WTC11 (cell line): ENCODE measurements at regions not wholly inside any gene's neighbourhood (a gene's known extent, or its start where the extent isn't known, plus 50 kb on each side); places are given as distances from the start of the nearest gene placed in this dataset.

Source experiments
- ATAC-seq: fragments of 200-7000 bp; cut with Tn5 transposase; 2 replicates; pipeline ENCODE4 v1.10.0; 2021; ENCODE audit warnings: mild to moderate bottlenecking, moderate library complexity
- CTCF ChIA-PET: fragments of 300-600 bp; sonication (Branson Sonifier 250); formaldehyde crosslinking; loops from one replicate; lab custom pipeline; 2021; ENCODE audit warnings: antibody characterized with exemption; lab: Charles Lee
- POLR2A ChIA-PET: fragments of 350-600 bp; sonication (Branson Sonifier 250); formaldehyde crosslinking; loops from one replicate; lab custom pipeline; 2021; ENCODE audit warnings: antibody characterized with exemption; lab: Charles Lee
- DNase-seq: peaks from one replicate; pipeline ENCODE4 v3.0.0; 2021; ENCODE audit warnings: low spot score
- H3K27ac Mint-ChIP-seq: 2 replicates; pipeline ENCODE4 v1.8.0; 2021; ENCODE audit warnings: mixed read lengths
- H3K27me3 Mint-ChIP-seq: 2 replicates; pipeline ENCODE4 v1.8.0; 2021; ENCODE audit warnings: low read depth, mild to moderate bottlenecking, moderate library complexity, mixed read lengths
- H3K36me3 Mint-ChIP-seq: 2 replicates; pipeline ENCODE4 v1.8.0; 2021; ENCODE audit warnings: mixed read lengths
- H3K4me1 Mint-ChIP-seq: 2 replicates; pipeline ENCODE4 v1.8.0; 2022; ENCODE audit warnings: mixed read lengths
- H3K4me3 Mint-ChIP-seq: 2 replicates; pipeline ENCODE4 v1.8.0; 2021; ENCODE audit warnings: mild to moderate bottlenecking, moderate library complexity, mixed read lengths
- H3K9me3 Mint-ChIP-seq: 2 replicates; pipeline ENCODE4 v1.8.0; 2021; ENCODE audit warnings: mixed read lengths
- ATF1 ChIP-seq: sonication (generic); formaldehyde crosslinking; IDR thresholded peaks from 2 replicates; pipeline ENCODE4 v1.8.1; 2023; ENCODE audit warnings: mild to moderate bottlenecking, moderate library complexity, missing genetic modification reagents
- CBFB ChIP-seq: sonication (generic); formaldehyde crosslinking; IDR thresholded peaks from 2 replicates; pipeline ENCODE4 v1.8.1; 2022; ENCODE audit warnings: mild to moderate bottlenecking, low read depth, missing genetic modification reagents
- ESRRA ChIP-seq: sonication (generic); formaldehyde crosslinking; IDR thresholded peaks from 2 replicates; pipeline ENCODE4 v1.8.1; 2022; ENCODE audit warnings: mild to moderate bottlenecking, missing genetic modification reagents, borderline replicate concordance
- ETV6 ChIP-seq: sonication (generic); formaldehyde crosslinking; IDR thresholded peaks from 2 replicates; pipeline ENCODE4 v1.8.1; 2022; ENCODE audit warnings: mild to moderate bottlenecking, missing genetic modification reagents
- FOXJ3 ChIP-seq: sonication (generic); formaldehyde crosslinking; IDR thresholded peaks from 2 replicates; pipeline ENCODE4 v1.9.0; 2021; ENCODE audit warnings: missing genetic modification reagents, mild to moderate bottlenecking, borderline replicate concordance
- HMGA2 ChIP-seq: fragments of 250-450 bp; sonication (Bioruptor Pico); IDR thresholded peaks from 2 replicates; pipeline ENCODE4 v1.4.0; 2021; ENCODE audit warnings: mild to moderate bottlenecking, moderate library complexity
- IRF2 ChIP-seq: sonication (generic); formaldehyde crosslinking; IDR thresholded peaks from 2 replicates; pipeline ENCODE4 v1.8.0; 2022; ENCODE audit warnings: low read depth, missing genetic modification reagents, borderline replicate concordance
- JAZF1 ChIP-seq: fragments of 250-450 bp; sonication (Bioruptor Pico); IDR thresholded peaks from 2 replicates; pipeline ENCODE4 v1.9.0; 2021; ENCODE audit warnings: moderate library complexity, mild to moderate bottlenecking, inconsistent platforms
- MXD4 ChIP-seq: fragments of 250-450 bp; sonication (Bioruptor Pico); IDR thresholded peaks from 2 replicates; pipeline ENCODE4 v1.8.0; 2021; ENCODE audit warnings: mild to moderate bottlenecking, moderate library complexity, borderline replicate concordance
- NR3C1 ChIP-seq: sonication (generic); formaldehyde crosslinking; conservative IDR thresholded peaks from 2 replicates; pipeline ENCODE4 v1.8.1; 2023; ENCODE audit warnings: low read depth, mild to moderate bottlenecking, missing genetic modification reagents
- SMAD4 ChIP-seq: sonication (generic); formaldehyde crosslinking; IDR thresholded peaks from 2 replicates; pipeline ENCODE4 v1.8.0; 2022; ENCODE audit warnings: mild to moderate bottlenecking, missing genetic modification reagents
- SOX15 ChIP-seq: fragments of 250-450 bp; sonication (Bioruptor Pico); IDR thresholded peaks from 2 replicates; pipeline ENCODE4 v1.9.0; 2021; ENCODE audit warnings: mild to moderate bottlenecking
- TEAD4 ChIP-seq: sonication (generic); formaldehyde crosslinking; IDR thresholded peaks from 2 replicates; pipeline ENCODE4 v1.8.0; 2022; ENCODE audit warnings: mild to moderate bottlenecking, missing genetic modification reagents
- ZNF263 ChIP-seq: sonication (generic); formaldehyde crosslinking; IDR thresholded peaks from 2 replicates; pipeline ENCODE4 v1.8.1; 2022; ENCODE audit warnings: low read depth, mild to moderate bottlenecking, moderate library complexity, missing genetic modification reagents
- ZNF396 ChIP-seq: fragments of 250-450 bp; sonication (Bioruptor Pico); IDR thresholded peaks from 2 replicates; pipeline ENCODE4 v1.8.0; 2021; ENCODE audit warnings: mild to moderate bottlenecking, moderate library complexity, borderline replicate concordance
- ZNF671 ChIP-seq: fragments of 250-450 bp; sonication (Bioruptor Pico); IDR thresholded peaks from 2 replicates; pipeline ENCODE4 v1.8.0; 2021; ENCODE audit warnings: mild to moderate bottlenecking
- TF ChIP-seq, protein P1 (sequence below): sonication (generic); formaldehyde crosslinking; IDR thresholded peaks from 2 replicates; pipeline ENCODE4 v1.8.1; 2023; ENCODE audit warnings: mild to moderate bottlenecking, missing genetic modification reagents, borderline replicate concordance
- TF ChIP-seq, protein P2 (sequence below): sonication (generic); formaldehyde crosslinking; IDR thresholded peaks from 2 replicates; pipeline ENCODE4 v1.8.0; 2022; ENCODE audit warnings: mild to moderate bottlenecking, missing genetic modification reagents
- TF ChIP-seq, protein P3 (sequence below): sonication (generic); formaldehyde crosslinking; IDR thresholded peaks from 2 replicates; pipeline ENCODE4 v1.8.0; 2023; ENCODE audit warnings: missing genetic modification reagents, mild to moderate bottlenecking, borderline replicate concordance
- TF ChIP-seq, protein P4 (sequence below): sonication (generic); formaldehyde crosslinking; IDR thresholded peaks from 2 replicates; pipeline ENCODE4 v1.8.0; 2023; ENCODE audit warnings: mild to moderate bottlenecking, missing genetic modification reagents
- TF ChIP-seq, protein P5 (sequence below): fragments of 200-600 bp; IDR thresholded peaks from 2 replicates; pipeline ENCODE4 v1.8.0; 2022; ENCODE audit warnings: antibody characterized with exemption
- TF ChIP-seq, protein P6 (sequence below): sonication (generic); formaldehyde crosslinking; IDR thresholded peaks from 2 replicates; pipeline ENCODE4 v1.8.1; 2022; ENCODE audit warnings: low read depth, missing genetic modification reagents, borderline replicate concordance

DNA sequence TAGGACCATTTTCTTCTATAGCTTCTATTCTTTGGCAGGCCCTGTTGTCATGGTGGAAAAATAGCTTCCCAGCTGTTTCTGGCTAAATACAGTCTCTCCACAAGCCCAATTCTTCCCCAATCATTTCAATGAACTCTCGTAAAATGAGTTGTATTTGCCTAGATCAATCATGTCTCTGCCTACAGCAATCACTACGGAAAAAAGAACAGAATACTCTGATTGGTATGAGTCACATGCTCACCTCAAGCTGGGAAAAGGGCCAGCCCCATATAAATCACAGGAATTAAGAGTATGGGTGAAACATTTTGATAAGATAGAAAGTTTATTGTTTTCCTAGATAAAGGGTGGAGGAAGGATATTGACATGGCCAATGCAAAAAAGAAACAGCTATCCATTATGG, 711.4 kb downstream of the EFNA5 start:
- Mint-ChIP-seq H3K27me3 (no peaks in the 10 kb centered on the region), H3K4me1 (peaks cover 17% of the 10 kb centered on the region), H3K36me3 (peaks cover 13% of the 10 kb centered on the region), H3K9me3 (peaks cover 9% of the 10 kb centered on the region), H3K4me3 (no peak overlapping the region), H3K27ac (no peak overlapping the region)
- DNase-seq, result no peak
- TF ChIP-seq, protein P1, sequence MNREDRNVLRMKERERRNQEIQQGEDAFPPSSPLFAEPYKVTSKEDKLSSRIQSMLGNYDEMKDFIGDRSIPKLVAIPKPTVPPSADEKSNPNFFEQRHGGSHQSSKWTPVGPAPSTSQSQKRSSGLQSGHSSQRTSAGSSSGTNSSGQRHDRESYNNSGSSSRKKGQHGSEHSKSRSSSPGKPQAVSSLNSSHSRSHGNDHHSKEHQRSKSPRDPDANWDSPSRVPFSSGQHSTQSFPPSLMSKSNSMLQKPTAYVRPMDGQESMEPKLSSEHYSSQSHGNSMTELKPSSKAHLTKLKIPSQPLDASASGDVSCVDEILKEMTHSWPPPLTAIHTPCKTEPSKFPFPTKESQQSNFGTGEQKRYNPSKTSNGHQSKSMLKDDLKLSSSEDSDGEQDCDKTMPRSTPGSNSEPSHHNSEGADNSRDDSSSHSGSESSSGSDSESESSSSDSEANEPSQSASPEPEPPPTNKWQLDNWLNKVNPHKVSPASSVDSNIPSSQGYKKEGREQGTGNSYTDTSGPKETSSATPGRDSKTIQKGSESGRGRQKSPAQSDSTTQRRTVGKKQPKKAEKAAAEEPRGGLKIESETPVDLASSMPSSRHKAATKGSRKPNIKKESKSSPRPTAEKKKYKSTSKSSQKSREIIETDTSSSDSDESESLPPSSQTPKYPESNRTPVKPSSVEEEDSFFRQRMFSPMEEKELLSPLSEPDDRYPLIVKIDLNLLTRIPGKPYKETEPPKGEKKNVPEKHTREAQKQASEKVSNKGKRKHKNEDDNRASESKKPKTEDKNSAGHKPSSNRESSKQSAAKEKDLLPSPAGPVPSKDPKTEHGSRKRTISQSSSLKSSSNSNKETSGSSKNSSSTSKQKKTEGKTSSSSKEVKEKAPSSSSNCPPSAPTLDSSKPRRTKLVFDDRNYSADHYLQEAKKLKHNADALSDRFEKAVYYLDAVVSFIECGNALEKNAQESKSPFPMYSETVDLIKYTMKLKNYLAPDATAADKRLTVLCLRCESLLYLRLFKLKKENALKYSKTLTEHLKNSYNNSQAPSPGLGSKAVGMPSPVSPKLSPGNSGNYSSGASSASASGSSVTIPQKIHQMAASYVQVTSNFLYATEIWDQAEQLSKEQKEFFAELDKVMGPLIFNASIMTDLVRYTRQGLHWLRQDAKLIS, result no peak
- TF ChIP-seq, protein P2, sequence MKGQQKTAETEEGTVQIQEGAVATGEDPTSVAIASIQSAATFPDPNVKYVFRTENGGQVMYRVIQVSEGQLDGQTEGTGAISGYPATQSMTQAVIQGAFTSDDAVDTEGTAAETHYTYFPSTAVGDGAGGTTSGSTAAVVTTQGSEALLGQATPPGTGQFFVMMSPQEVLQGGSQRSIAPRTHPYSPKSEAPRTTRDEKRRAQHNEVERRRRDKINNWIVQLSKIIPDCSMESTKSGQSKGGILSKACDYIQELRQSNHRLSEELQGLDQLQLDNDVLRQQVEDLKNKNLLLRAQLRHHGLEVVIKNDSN (CRISPR knock-in tag), result 0 out of 2 replicates have a peak, but pooled peaks have one; percentile 14
- no peak for TF ChIP-seq JAZF1 (CRISPR knock-in tag)
- ATAC-seq, result no peak
- POLR2A ChIA-PET, result no interaction called here
- CTCF ChIA-PET, result interaction anchor here (1.0 kb wide), 1 partner anchor 289 kb away, joined by 3 read pairs; no protein-coding TSS in a partner anchor

DNA sequence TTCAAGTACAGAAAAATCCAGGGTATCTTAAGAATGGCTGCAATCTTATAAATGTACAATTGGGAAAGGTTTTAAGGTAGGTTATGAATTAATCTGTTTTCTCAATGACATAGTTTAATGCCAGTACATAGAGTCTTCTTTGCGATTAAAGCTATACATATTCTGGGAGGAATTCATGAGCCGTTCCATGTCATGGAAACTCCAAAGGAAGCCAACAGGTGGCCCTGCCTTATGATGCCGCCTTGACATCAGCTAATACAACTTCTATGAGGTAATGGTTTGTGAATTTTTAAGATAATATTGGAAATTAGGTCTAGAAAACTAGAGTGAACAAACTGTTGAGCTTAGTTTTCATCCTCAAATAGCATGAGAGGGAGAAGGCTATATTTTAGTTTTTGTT, 713.4 kb downstream of the EFNA5 start:
- ChIA-PET CTCF (no interaction called here), POLR2A (no interaction called here)
- no peaks in the 10 kb centered on the region for H3K27me3 Mint-ChIP-seq
- H3K4me3 Mint-ChIP-seq, result no peak overlapping the region
- H3K4me1 Mint-ChIP-seq, result peaks cover 13% of the 10 kb centered on the region
- H3K9me3 Mint-ChIP-seq, result peaks cover 4% of the 10 kb centered on the region
- TF ChIP-seq ZNF396 (CRISPR knock-in tag) (no peak), ZNF263 (CRISPR knock-in tag) (no peak), SOX15 (CRISPR knock-in tag) (no peak), NR3C1 (CRISPR knock-in tag) (no peak), ATF1 (CRISPR knock-in tag) (no peak), MXD4 (CRISPR knock-in tag) (no peak), TEAD4 (CRISPR knock-in tag) (no peak), CBFB (no peak), FOXJ3 (CRISPR knock-in tag) (no peak), ESRRA (CRISPR knock-in tag) (no peak), SMAD4 (CRISPR knock-in tag) (no peak), ETV6 (CRISPR knock-in tag) (no peak), ZNF671 (CRISPR knock-in tag) (no peak), IRF2 (CRISPR knock-in tag) (no peak), HMGA2 (CRISPR knock-in tag) (no peak)
- TF ChIP-seq, protein P3, sequence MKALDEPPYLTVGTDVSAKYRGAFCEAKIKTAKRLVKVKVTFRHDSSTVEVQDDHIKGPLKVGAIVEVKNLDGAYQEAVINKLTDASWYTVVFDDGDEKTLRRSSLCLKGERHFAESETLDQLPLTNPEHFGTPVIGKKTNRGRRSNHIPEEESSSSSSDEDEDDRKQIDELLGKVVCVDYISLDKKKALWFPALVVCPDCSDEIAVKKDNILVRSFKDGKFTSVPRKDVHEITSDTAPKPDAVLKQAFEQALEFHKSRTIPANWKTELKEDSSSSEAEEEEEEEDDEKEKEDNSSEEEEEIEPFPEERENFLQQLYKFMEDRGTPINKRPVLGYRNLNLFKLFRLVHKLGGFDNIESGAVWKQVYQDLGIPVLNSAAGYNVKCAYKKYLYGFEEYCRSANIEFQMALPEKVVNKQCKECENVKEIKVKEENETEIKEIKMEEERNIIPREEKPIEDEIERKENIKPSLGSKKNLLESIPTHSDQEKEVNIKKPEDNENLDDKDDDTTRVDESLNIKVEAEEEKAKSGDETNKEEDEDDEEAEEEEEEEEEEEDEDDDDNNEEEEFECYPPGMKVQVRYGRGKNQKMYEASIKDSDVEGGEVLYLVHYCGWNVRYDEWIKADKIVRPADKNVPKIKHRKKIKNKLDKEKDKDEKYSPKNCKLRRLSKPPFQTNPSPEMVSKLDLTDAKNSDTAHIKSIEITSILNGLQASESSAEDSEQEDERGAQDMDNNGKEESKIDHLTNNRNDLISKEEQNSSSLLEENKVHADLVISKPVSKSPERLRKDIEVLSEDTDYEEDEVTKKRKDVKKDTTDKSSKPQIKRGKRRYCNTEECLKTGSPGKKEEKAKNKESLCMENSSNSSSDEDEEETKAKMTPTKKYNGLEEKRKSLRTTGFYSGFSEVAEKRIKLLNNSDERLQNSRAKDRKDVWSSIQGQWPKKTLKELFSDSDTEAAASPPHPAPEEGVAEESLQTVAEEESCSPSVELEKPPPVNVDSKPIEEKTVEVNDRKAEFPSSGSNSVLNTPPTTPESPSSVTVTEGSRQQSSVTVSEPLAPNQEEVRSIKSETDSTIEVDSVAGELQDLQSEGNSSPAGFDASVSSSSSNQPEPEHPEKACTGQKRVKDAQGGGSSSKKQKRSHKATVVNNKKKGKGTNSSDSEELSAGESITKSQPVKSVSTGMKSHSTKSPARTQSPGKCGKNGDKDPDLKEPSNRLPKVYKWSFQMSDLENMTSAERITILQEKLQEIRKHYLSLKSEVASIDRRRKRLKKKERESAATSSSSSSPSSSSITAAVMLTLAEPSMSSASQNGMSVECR (CRISPR knock-in tag), result no peak
- TF ChIP-seq, protein P4, sequence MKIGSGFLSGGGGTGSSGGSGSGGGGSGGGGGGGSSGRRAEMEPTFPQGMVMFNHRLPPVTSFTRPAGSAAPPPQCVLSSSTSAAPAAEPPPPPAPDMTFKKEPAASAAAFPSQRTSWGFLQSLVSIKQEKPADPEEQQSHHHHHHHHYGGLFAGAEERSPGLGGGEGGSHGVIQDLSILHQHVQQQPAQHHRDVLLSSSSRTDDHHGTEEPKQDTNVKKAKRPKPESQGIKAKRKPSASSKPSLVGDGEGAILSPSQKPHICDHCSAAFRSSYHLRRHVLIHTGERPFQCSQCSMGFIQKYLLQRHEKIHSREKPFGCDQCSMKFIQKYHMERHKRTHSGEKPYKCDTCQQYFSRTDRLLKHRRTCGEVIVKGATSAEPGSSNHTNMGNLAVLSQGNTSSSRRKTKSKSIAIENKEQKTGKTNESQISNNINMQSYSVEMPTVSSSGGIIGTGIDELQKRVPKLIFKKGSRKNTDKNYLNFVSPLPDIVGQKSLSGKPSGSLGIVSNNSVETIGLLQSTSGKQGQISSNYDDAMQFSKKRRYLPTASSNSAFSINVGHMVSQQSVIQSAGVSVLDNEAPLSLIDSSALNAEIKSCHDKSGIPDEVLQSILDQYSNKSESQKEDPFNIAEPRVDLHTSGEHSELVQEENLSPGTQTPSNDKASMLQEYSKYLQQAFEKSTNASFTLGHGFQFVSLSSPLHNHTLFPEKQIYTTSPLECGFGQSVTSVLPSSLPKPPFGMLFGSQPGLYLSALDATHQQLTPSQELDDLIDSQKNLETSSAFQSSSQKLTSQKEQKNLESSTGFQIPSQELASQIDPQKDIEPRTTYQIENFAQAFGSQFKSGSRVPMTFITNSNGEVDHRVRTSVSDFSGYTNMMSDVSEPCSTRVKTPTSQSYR, result no peak
- TF ChIP-seq, protein P5, sequence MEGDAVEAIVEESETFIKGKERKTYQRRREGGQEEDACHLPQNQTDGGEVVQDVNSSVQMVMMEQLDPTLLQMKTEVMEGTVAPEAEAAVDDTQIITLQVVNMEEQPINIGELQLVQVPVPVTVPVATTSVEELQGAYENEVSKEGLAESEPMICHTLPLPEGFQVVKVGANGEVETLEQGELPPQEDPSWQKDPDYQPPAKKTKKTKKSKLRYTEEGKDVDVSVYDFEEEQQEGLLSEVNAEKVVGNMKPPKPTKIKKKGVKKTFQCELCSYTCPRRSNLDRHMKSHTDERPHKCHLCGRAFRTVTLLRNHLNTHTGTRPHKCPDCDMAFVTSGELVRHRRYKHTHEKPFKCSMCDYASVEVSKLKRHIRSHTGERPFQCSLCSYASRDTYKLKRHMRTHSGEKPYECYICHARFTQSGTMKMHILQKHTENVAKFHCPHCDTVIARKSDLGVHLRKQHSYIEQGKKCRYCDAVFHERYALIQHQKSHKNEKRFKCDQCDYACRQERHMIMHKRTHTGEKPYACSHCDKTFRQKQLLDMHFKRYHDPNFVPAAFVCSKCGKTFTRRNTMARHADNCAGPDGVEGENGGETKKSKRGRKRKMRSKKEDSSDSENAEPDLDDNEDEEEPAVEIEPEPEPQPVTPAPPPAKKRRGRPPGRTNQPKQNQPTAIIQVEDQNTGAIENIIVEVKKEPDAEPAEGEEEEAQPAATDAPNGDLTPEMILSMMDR, result no peak
- TF ChIP-seq, protein P6, sequence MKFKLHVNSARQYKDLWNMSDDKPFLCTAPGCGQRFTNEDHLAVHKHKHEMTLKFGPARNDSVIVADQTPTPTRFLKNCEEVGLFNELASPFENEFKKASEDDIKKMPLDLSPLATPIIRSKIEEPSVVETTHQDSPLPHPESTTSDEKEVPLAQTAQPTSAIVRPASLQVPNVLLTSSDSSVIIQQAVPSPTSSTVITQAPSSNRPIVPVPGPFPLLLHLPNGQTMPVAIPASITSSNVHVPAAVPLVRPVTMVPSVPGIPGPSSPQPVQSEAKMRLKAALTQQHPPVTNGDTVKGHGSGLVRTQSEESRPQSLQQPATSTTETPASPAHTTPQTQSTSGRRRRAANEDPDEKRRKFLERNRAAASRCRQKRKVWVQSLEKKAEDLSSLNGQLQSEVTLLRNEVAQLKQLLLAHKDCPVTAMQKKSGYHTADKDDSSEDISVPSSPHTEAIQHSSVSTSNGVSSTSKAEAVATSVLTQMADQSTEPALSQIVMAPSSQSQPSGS (CRISPR knock-in tag), result no peak
- peaks cover 6% of the 10 kb centered on the region for H3K36me3 Mint-ChIP-seq
- DNase-seq (no peak), ATAC-seq (no peak)
- H3K27ac Mint-ChIP-seq, result no peak overlapping the region
